ENCODE measurements at regions not wholly inside any gene's neighbourhood (a gene's known extent, or its start where the extent isn't known, plus 50 kb on each side); places are given as distances from the start of the nearest gene placed in this dataset.

- H3K9me3 ChIP-seq, result no peaks in the 10 kb centered on the region
- H3K27me3 ChIP-seq, result no peaks in the 10 kb centered on the region
- H3K4me1 ChIP-seq, result no peaks in the 10 kb centered on the region
- TF ChIP-seq CTCF (IDR thresholded peaks at IDR 0.05), result no peak
- intact Hi-C loops (cut with DNase I), result no loop called here
- 93 to 96% methylated on average over 4 of the region's 4 CpGs for WGBS, 2 donors
- H3K36me3 ChIP-seq, result peaks cover 0 to 94% (median 37%) of the 10 kb centered on the region in 9 donors
- no peak overlapping the region for H3K27ac ChIP-seq
- DNase-seq (no peak), ATAC-seq (no peak)
- no peak overlapping the region for H3K4me3 ChIP-seq
Measured at GRCh38 chr19:5217171-5217570, 123.4 kb downstream of the PTPRS start.

GRCh38 chr19:5216141-5216847 lies 124.3 kb downstream of the PTPRS start:
- intact Hi-C loops (cut with DNase I), result no loop called here
- TF ChIP-seq CTCF (IDR thresholded peaks at IDR 0.05), result no peak
- H3K27me3 ChIP-seq, result no peaks in the 10 kb centered on the region
- no peak for ATAC-seq
- H3K36me3 ChIP-seq, result peaks cover 0 to 99% (median 43%) of the 10 kb centered on the region in 9 donors
- no peak overlapping the region for H3K4me3 ChIP-seq
- DNase-seq, result no peak
- H3K27ac ChIP-seq, result no peak overlapping the region
- H3K9me3 ChIP-seq, result peaks cover 0 to 3% (median 0%) of the 10 kb centered on the region in 11 donors
- 84% methylated on average over 14 of the region's 14 CpGs for WGBS, 2 donors
- H3K4me1 ChIP-seq, result no peaks in the 10 kb centered on the region

GRCh38 chr19:5215431-5215830 lies 125.2 kb downstream of the PTPRS start:
- Histone ChIP-seq H3K4me1 (no peaks in the 10 kb centered on the region), H3K36me3 (peaks cover 0 to 99% (median 49%) of the 10 kb centered on the region in 9 donors), H3K27ac (no peak overlapping the region), H3K9me3 (peaks cover 0 to 10% (median 0%) of the 10 kb centered on the region in 11 donors), H3K4me3 (no peak overlapping the region), H3K27me3 (no peaks in the 10 kb centered on the region)
- 95 to 96% methylated on average over 18 of the region's 18 CpGs for WGBS, 2 donors
- intact Hi-C loops (cut with DNase I), result no loop called here
- TF ChIP-seq CTCF (IDR thresholded peaks at IDR 0.05), result no peak
- ATAC-seq (no peak), DNase-seq (no peak)

- ATAC-seq, result no peak
- intact Hi-C loops (cut with DNase I), result no loop called here
- no peaks in the 10 kb centered on the region for H3K27me3 ChIP-seq
- TF ChIP-seq CTCF (IDR thresholded peaks at IDR 0.05), result no peak
- DNase-seq, result no peak
- H3K4me1 ChIP-seq, result no peaks in the 10 kb centered on the region
- H3K4me3 ChIP-seq, result no peak overlapping the region
- 98% methylated on average over 6 of the region's 6 CpGs for WGBS, 2 donors
- peaks cover 0 to 99% (median 47%) of the 10 kb centered on the region in 9 donors for H3K36me3 ChIP-seq
- H3K27ac ChIP-seq, result no peak overlapping the region
- peaks cover 0 to 10% (median 0%) of the 10 kb centered on the region in 11 donors for H3K9me3 ChIP-seq
Measured at GRCh38 chr19:5214902-5215301, 125.7 kb downstream of the PTPRS start.

Data from heart right ventricle (tissue), 16 donors.